ENCODE measurements at regions not wholly inside any gene's neighbourhood (a gene's known extent, or its start where the extent isn't known, plus 50 kb on each side); places are given as distances from the start of the nearest gene placed in this dataset.

DNA sequence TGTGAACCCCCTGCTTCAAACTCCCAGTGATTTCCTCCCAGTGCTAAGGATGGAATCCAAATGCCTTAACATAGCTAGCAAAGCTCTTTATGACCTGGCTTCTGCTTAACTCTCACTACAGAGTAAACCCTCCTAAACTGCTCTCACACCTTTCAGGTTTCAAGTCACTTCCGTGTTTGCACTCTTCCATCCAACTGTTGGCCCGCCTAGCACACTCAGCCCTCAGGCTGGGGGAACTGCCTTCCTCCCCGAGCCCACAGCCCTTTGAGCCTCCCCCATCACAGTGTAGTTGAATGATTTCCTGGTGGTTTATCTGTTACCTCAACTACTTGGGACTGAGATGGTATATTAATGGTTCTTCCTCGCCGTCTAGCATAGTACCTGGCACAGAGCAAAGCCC, 342.5 kb downstream of the NPIPA8 start:
- TF ChIP-seq JUND (IDR thresholded peaks at IDR 0.05; ENCODE audit: low read depth): no peak
- in situ Hi-C loops (cut with HindIII; ENCODE audit: low pct_unique_long_range_greater_than_20kb, low sequenced_read_pairs): no loop called here
- DNase-seq (ENCODE audit: low read depth in 1 of 2, low spot score in 1 of 2): no peak

DNA sequence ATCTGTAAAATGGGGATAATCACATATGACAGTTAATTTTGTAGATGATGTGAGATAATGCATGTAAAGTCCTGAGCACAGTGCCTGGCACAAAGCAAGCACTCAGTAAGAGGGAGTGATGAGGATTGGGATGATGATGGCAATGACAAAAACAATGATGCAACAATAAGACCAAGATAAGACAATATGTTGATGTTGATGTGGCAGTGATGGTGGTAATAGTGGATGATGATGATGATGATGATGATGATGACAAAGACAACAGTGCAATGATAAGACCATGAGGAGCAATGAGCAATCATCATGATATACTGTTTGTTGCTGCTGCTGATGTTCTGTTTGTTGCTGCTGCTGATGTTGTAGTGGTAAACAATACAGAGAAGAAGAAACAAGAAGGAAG, 344.1 kb downstream of the NPIPA8 start:
- no peak for TF ChIP-seq JUND (IDR thresholded peaks at IDR 0.05; ENCODE audit: low read depth)
- DNase-seq (ENCODE audit: low read depth in 1 of 2, low spot score in 1 of 2): no peak
- in situ Hi-C loops (cut with HindIII; ENCODE audit: low pct_unique_long_range_greater_than_20kb, low sequenced_read_pairs): no loop called here

DNA sequence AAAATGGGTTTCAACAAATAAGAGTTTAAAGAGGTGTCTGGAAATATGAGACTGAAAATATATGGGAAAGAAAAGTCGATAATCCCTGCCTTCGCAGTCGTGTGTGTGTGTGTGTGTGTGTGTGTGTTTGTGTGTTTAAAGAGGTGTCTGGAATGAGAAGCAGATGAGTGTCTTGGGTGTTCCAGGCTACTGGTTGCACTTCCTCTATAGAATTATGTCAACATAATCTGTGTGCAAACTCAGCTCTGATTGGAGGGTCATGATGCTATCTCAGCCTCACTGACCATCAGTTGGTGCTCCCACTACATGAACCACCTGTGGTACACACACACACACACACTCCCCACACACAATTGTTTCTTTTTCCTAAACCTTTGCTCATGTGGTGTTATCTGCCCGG, 347.3 kb downstream of the NPIPA8 start:
- no peak for TF ChIP-seq JUND (IDR thresholded peaks at IDR 0.05; ENCODE audit: low read depth)

DNA sequence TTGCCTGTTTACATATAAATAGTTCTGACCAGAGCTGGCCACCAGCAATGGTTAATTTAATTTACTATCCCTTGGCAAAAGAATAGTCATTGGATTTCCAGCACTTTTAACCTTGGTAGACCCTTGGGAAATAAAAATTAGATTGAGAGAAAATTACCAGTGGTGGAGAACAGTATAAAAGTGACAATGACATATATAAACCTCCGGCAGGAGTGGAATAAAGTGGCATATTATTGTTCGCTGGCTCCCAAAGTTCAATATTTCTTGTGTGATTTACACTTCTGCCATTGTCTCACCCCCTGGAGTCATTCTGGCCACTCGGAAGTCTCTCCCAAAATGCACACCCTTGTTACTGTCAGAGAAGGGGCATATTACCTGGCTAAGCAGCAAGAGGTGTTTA, 347.7 kb downstream of the NPIPA8 start:
- in situ Hi-C loops (cut with HindIII; ENCODE audit: low pct_unique_long_range_greater_than_20kb, low sequenced_read_pairs): no loop called here
- DNase-seq (ENCODE audit: low read depth in 1 of 2, low spot score in 1 of 2): no peak
- no peak for TF ChIP-seq JUND (IDR thresholded peaks at IDR 0.05; ENCODE audit: low read depth)

More for the DNA sequence above, 347.3 kb downstream of the NPIPA8 start:
- no peak for DNase-seq (ENCODE audit: low read depth in 1 of 2, low spot score in 1 of 2)
- in situ Hi-C loops (cut with HindIII; ENCODE audit: low pct_unique_long_range_greater_than_20kb, low sequenced_read_pairs): no loop called here

DNA sequence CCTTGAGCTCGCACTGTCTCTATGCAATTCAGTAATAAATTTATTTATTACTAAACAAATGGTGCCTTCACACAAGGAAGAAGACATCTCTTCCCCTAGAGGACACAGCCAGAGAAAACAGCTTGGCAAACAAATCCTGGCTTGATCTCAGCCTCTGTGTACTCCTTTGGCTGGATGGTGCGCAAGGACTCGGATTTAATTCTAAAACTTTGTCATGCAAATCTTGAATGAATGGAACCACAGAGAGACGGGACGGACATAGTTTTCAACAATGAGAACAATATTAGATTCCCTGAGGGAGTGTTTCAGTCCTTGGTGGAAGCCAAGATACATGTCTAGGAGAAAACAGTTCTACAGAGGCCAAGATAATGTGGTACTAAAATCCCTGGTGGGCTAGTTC, 349.5 kb downstream of the NPIPA8 start:
- no peak for TF ChIP-seq JUND (IDR thresholded peaks at IDR 0.05; ENCODE audit: low read depth)
- DNase-seq (ENCODE audit: low read depth in 1 of 2, low spot score in 1 of 2): no peak
- in situ Hi-C loops (cut with HindIII; ENCODE audit: low pct_unique_long_range_greater_than_20kb, low sequenced_read_pairs): no loop called here

DNA sequence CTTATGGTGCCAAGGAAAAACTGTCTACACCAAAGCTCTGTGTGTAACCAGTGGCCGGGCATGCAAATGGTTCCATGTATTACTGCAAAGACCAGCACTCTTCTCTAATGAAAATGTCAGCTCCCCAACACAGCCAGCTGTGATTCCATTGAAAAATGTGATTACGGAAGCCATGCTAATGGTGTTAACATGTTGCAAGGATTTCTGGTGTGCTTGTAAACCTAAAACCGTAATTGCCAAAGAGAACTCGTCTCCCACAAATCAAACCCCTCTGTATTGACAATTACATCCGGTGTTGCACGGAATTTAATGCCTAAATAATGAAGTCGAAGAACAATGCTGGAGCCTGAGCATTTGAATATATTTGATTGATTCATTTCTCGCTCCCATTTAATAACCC, 351.7 kb downstream of the NPIPA8 start:
- DNase-seq (ENCODE audit: low read depth in 1 of 2, low spot score in 1 of 2): no peak
- in situ Hi-C loops (cut with HindIII; ENCODE audit: low pct_unique_long_range_greater_than_20kb, low sequenced_read_pairs): no loop called here
- no peak for TF ChIP-seq JUND (IDR thresholded peaks at IDR 0.05; ENCODE audit: low read depth)

DNA sequence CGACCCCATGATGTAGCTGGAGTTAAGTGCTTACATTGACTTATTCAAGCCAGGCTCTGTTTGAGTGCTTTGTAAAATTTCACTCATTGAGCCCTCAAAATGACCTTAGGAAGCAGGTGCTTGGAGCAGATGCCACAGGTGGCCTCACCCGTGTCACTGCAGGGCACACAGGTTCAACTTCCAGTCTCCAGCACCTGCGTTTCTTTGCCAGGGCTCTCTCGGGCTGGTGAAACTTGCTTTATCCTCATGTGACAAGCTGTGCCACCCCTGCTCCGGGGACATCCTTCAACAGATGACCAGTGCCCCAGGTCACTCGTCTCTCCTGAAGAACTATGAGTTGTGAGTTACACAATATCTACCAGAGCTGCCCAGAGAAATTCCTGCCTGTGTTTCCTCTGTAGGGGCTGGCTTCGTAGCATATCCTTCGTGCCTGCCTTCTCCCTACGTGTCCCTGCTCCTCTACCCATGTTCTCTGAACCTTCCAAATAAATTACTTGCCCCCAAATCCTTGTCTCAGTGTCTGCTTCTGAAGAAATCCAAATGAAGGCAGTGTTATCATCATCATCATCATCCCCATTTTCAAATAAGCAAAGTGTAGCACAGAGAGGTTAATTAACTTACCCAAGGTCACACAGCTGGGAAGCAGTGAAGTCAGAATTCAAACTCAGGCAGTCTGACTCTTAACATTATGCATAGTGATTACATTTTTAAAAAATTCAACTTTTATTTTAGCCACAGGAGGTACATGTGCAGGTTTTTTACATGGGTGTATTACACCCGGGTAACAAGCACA, 352.5 kb downstream of the NPIPA8 start:
- in situ Hi-C loops (cut with HindIII; ENCODE audit: low pct_unique_long_range_greater_than_20kb, low sequenced_read_pairs): no loop called here
- no peak for TF ChIP-seq JUND (IDR thresholded peaks at IDR 0.05; ENCODE audit: low read depth)
- no peak for DNase-seq (ENCODE audit: low read depth in 1 of 2, low spot score in 1 of 2)

DNA sequence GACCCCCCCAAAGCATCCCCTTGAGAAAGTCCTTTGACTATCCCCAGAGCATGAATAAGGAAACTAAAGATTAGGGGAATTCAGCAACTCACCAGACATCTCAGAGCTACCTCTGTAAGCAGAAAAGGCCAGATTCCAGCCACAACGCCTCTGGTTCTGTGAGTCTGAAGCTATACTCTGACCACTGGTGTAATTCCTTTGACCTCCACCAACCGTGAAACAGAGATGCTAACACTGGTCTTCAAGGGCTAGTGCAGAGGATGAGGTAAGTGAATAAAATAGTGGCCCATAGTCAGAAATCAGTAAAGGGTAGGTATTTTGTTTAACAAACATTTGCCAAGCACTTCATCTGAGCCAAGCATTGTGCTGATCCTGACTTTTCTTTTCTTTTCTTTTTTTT, 353.4 kb downstream of the NPIPA8 start:
- TF ChIP-seq JUND (IDR thresholded peaks at IDR 0.05; ENCODE audit: low read depth): no peak
- no peak for DNase-seq (ENCODE audit: low read depth in 1 of 2, low spot score in 1 of 2)
- in situ Hi-C loops (cut with HindIII; ENCODE audit: low pct_unique_long_range_greater_than_20kb, low sequenced_read_pairs): no loop called here

DNA sequence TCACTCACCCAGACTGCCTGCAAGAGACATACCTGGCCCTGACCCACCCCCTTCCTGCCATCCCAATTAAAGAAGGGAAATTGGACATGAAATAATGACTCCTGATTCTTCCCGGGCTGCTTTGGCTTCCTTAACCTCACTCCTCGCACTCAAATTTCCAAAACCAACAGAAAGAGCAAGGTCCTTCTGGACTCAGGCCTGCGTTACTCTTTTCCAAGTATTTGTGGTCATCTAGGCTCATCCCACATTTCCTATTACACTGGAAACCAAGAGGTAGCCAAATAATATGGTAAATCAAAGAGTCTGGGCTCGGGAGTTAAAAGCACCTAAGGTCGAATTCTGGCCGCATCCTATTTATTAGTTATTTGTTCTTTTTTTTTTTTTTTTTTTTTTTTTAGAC, 359.3 kb downstream of the NPIPA8 start:
- in situ Hi-C loops (cut with HindIII; ENCODE audit: low pct_unique_long_range_greater_than_20kb, low sequenced_read_pairs): no loop called here

DNA sequence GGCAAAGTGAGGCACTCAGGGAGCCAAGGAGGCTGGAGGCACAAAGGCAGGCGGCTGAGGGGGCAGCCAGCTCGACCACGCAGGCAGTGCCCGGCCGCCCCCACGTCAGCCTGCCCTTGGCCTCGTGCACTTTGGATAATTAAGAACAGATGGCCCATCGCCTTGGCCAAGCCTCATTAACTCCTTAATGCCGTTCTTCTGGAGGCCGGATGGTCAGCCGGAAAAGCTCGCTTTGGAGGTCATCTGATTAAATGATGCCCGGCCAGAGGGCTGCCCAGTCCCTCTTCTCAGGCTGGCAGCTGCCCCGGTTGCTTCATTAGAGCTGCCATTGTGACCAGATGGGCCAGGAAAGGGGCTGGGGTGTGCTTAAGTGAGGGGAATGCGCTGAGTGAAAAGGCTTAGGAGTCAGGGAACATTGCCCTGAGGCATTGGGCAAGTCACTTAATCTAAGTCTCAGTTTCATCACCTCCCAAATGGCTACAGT, 364.0 kb downstream of the NPIPA8 start:
- no peak for TF ChIP-seq JUND (IDR thresholded peaks at IDR 0.05; ENCODE audit: low read depth)
- in situ Hi-C loops (cut with HindIII; ENCODE audit: low pct_unique_long_range_greater_than_20kb, low sequenced_read_pairs): no loop called here
- no peak for DNase-seq (ENCODE audit: low read depth in 1 of 2, low spot score in 1 of 2)

More for the DNA sequence above, 359.3 kb downstream of the NPIPA8 start:
- no peak for TF ChIP-seq JUND (IDR thresholded peaks at IDR 0.05; ENCODE audit: low read depth)
- DNase-seq (ENCODE audit: low read depth in 1 of 2, low spot score in 1 of 2): no peak

DNA sequence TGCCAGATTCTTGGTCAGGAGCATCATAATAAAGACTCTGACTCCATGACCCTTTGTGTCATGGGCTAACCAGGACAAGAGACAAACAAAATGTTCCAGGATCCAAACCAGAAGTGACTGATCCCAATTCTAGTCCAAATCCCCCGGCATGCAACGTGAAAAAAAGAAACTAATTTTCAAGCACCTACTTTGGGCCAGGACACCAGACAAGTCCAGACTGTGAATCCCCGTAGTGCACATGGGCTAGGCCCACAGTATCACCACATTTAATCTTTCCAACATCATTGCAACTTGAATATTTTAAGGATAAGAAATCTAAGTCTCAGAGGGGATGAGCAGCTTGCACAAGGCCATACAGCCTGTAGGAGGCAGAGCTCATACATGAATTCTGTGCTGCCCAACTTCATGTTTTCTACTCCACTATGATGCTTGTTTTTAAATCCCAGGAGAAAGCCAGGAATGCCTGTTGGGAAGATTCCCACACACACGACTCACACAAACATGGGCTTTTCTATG, 365.7 kb downstream of the NPIPA8 start:
- in situ Hi-C loops (cut with HindIII; ENCODE audit: low pct_unique_long_range_greater_than_20kb, low sequenced_read_pairs): no loop called here
- DNase-seq (ENCODE audit: low read depth in 1 of 2, low spot score in 1 of 2): no peak
- no peak for TF ChIP-seq JUND (IDR thresholded peaks at IDR 0.05; ENCODE audit: low read depth)

DNA sequence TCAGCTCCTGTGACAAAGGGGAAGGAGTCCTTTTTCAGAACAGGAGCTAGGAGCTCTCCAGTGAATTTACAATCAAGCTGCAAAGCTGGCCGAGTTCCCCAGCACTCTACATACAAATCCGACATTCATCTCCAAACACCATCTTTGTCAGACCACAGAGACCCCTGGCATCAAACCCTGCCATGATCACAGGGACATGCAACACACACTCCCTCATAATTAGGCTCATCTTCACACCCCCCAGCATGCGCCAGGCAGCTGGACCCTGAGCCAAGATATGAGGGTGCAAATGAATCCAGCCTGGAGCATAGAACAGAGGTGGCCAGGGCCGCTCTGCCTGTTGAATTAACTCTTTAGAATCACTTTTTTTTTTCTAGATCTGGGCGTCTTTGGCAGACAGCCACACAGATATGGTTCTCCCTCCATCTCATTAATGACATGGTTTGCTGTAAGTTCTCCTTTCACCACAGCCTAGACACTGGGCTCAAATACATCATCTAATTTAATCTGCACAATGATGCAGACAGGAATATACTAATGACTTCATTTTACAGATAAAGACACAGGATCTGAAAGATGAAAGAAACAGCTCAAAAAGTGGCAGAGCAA, 366.3 kb downstream of the NPIPA8 start:
- no peak for TF ChIP-seq JUND (IDR thresholded peaks at IDR 0.05; ENCODE audit: low read depth)
- no peak for DNase-seq (ENCODE audit: low read depth in 1 of 2, low spot score in 1 of 2)
- in situ Hi-C loops (cut with HindIII; ENCODE audit: low pct_unique_long_range_greater_than_20kb, low sequenced_read_pairs): no loop called here

DNA sequence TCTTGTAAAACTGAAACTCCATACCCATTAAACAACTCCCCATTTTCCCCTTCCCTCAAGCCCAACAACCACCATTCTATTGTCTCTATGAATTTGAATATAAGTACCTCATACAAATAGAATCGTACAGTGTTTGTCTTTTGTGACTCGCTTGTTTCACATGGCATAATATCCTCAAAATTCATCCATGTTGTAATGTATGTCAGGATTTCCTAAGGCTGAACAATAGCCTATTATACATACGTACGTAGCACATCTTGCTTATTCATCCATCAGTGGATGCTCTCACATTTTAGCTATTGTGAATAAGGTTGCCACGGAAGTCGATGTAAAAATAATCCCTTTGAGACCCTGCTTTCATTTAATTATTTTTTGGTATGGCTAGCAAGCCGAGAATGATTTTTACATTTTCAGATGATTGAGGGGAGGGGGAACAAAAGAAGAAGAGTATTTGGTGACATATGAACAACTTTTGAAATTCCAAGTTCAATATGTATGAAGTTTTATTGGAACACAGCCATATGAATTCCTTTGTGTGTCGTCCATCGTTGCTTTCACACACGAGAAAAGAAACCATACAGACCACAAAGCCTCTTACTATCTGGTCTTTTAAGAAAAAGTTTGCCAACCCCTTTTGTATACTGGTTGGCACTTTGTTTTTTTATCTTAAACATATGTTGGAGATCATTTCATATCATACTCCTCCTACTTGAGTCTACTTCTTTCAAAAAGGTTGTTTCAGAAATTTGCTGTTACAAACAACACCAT, 371.2 kb downstream of the NPIPA8 start:
- in situ Hi-C loops (cut with HindIII; ENCODE audit: low pct_unique_long_range_greater_than_20kb, low sequenced_read_pairs): no loop called here
- TF ChIP-seq JUND (IDR thresholded peaks at IDR 0.05; ENCODE audit: low read depth): no peak

More for the DNA sequence above, 371.2 kb downstream of the NPIPA8 start:
- no peak for DNase-seq (ENCODE audit: low read depth in 1 of 2, low spot score in 1 of 2)
